CD14-positive monocyte (primary cell): ENCODE measurements at regions not wholly inside any gene's neighbourhood (a gene's known extent, or its start where the extent isn't known, plus 50 kb on each side); places are given as distances from the start of the nearest gene placed in this dataset.

Experiments used
- DNase-seq, 3 donors: peaks; one replicate each; pipeline ENCODE4 v3.0.0-alpha.2; 2011 to 2022
- H2AFZ ChIP-seq: 2 replicates; pipeline ENCODE4 v1.6.0; 2012; ENCODE audit warnings: mild to moderate bottlenecking, low read depth, low read length, inconsistent platforms; ENCODE audit not compliant: insufficient read depth, poor library complexity, severe bottlenecking
- H3K27ac ChIP-seq, 2 donors: 1 replicate in 1 of 2; 2 replicates in 1 of 2; pipeline ENCODE4 v1.5.1; 2012 to 2013; ENCODE audit warnings: low read length in 2 of 2, control low read depth in 1 of 2, inconsistent platforms in 1 of 2, low read depth in 1 of 2, mild to moderate bottlenecking in 1 of 2
- H3K27me3 ChIP-seq, 2 donors: one replicate each; pipeline versions ENCODE4 v1.6.0 to v1.6.1; 2011 to 2013; ENCODE audit warnings: low read length in 2 of 2; ENCODE audit not compliant: control insufficient read depth in 2 of 2, insufficient read depth in 2 of 2
- H3K36me3 ChIP-seq, 2 donors: replicated peaks in 1 of 2; 1 replicate in 1 of 2; 2 replicates in 1 of 2; pipeline versions ENCODE4 v1.5.1 to v1.6.1; 2012 to 2013; ENCODE audit warnings: low read length in 2 of 2, control low read depth in 1 of 2, inconsistent platforms in 1 of 2, mild to moderate bottlenecking in 1 of 2; ENCODE audit not compliant: insufficient read depth in 2 of 2, control insufficient read depth in 1 of 2
- H3K4me1 ChIP-seq, 2 donors: 1 replicate in 1 of 2; 2 replicates in 1 of 2; pipeline versions ENCODE4 v1.5.1 to v1.6.1; 2012 to 2013; ENCODE audit warnings: low read length in 2 of 2, control low read depth in 1 of 2, inconsistent platforms in 1 of 2, mild to moderate bottlenecking in 1 of 2, moderate library complexity in 1 of 2; ENCODE audit not compliant: insufficient read depth in 2 of 2, control insufficient read depth in 1 of 2
- H3K4me2 ChIP-seq: replicated peaks from 2 replicates; pipeline ENCODE3; 2012; ENCODE audit warnings: low read length, moderate library complexity, mild to moderate bottlenecking; ENCODE audit not compliant: poor library complexity, severe bottlenecking; ENCODE audit errors: extremely low read depth
- H3K4me3 ChIP-seq, 3 experiments: fragments of 200-600 bp in 1 of 3; sonication (generic) in 1 of 3; replicated peaks in 1 of 3; 1 replicate in 2 of 3; 2 replicates in 1 of 3; pipeline ENCODE4 v1.5.1; 2011 to 2013; ENCODE audit warnings: low read length in 3 of 3, mild to moderate bottlenecking in 3 of 3, control low read depth in 2 of 3, low read depth in 2 of 3, inconsistent platforms in 1 of 3, moderate library complexity in 1 of 3
- H3K79me2 ChIP-seq: 2 replicates; pipeline ENCODE4 v1.6.0; 2012; ENCODE audit warnings: mild to moderate bottlenecking, control low read depth, inconsistent platforms, low read length, moderate library complexity; ENCODE audit not compliant: insufficient read depth
- H3K9ac ChIP-seq: 2 replicates; pipeline ENCODE4 v1.6.0; 2017; ENCODE audit warnings: low read length, mild to moderate bottlenecking; ENCODE audit not compliant: insufficient read depth, poor library complexity, severe bottlenecking
- H3K9me3 ChIP-seq, 2 donors: replicated peaks in 1 of 2; 1 replicate in 1 of 2; 2 replicates in 1 of 2; pipeline versions ENCODE4 v1.5.1 to v1.6.1; 2012 to 2013; ENCODE audit warnings: low read length in 2 of 2, control low read depth in 1 of 2; ENCODE audit not compliant: control insufficient read depth in 1 of 2, insufficient read depth in 1 of 2
- H4K20me1 ChIP-seq: 2 replicates; pipeline ENCODE4 v1.6.0; 2012; ENCODE audit warnings: mild to moderate bottlenecking, low read length, control low read depth, moderate library complexity; ENCODE audit not compliant: insufficient read depth
- H3K27ac Mint-ChIP-seq, 7 donors: one replicate each; pipeline ENCODE4 v1.8.0; 2020; ENCODE audit warnings: mild to moderate bottlenecking in 7 of 7, mixed read lengths in 7 of 7, moderate library complexity in 6 of 7, inconsistent platforms in 2 of 7
- H3K27me3 Mint-ChIP-seq, 3 donors: one replicate each; pipeline ENCODE4 v1.8.0; 2021 to 2022; ENCODE audit warnings: low read depth in 3 of 3, mild to moderate bottlenecking in 3 of 3, mixed read lengths in 3 of 3, moderate library complexity in 3 of 3, inconsistent platforms in 1 of 3
- H3K36me3 Mint-ChIP-seq, 2 donors: one replicate each; pipeline ENCODE4 v1.8.0; 2020; ENCODE audit warnings: mixed read lengths in 2 of 2, inconsistent platforms in 1 of 2, mild to moderate bottlenecking in 1 of 2
- H3K4me1 Mint-ChIP-seq: one replicate; pipeline ENCODE4 v1.8.0; 2020; ENCODE audit warnings: mild to moderate bottlenecking, mixed read lengths
- H3K4me3 Mint-ChIP-seq, 2 donors: one replicate each; pipeline ENCODE4 v1.8.0; 2020; ENCODE audit warnings: mild to moderate bottlenecking in 2 of 2, mixed read lengths in 2 of 2, moderate library complexity in 1 of 2
- H3K9me3 Mint-ChIP-seq, 7 donors: one replicate each; pipeline ENCODE4 v1.8.0; 2020 to 2022; ENCODE audit warnings: mixed read lengths in 7 of 7, mild to moderate bottlenecking in 6 of 7, moderate library complexity in 6 of 7, inconsistent platforms in 2 of 7
- CTCF ChIP-seq: fragments of 200-600 bp; IDR thresholded peaks from one replicate; pipeline ENCODE4 v1.8.0; 2022; ENCODE audit warnings: antibody characterized with exemption, mild to moderate bottlenecking
- WGBS: methylation state at CpG from one replicate; pipeline ENCODE4 v1.1.5; 2013; ENCODE audit warnings: missing lambda C conversion rate; ENCODE audit not compliant: insufficient coverage; 5-methylcytosine and 5-hydroxymethylcytosine counted together
- intact Hi-C, 2 donors: fragments of 100-400 bp; cut with micrococcal nuclease; formaldehyde crosslinking; loops; one replicate each; pipeline versions ENCODE4 v1.15.0 to v1.15.1; 2023

- intact Hi-C loops = no loop called here
- Histone ChIP-seq H3K4me2 (no peak overlapping the region), H3K4me3 (no peak overlapping the region), H3K27me3 (no peaks in the 10 kb centered on the region), H3K79me2 (no peaks in the 10 kb centered on the region), H3K4me1 (no peaks in the 10 kb centered on the region), H3K9me3 (no peaks in the 10 kb centered on the region), H3K9ac (no peak overlapping the region), H4K20me1 (no peaks in the 10 kb centered on the region), H2AFZ (no peak overlapping the region), H3K36me3 (no peaks in the 10 kb centered on the region), H3K27ac (no peak overlapping the region)
- peaks cover 0 to 20% (median 5%) of the 10 kb centered on the region in 3 donors for H3K27me3 Mint-ChIP-seq
- H3K27ac Mint-ChIP-seq = no peak overlapping the region
- WGBS = 57% methylated on average over 12 of the region's 17 CpGs
- TF ChIP-seq CTCF = no peak
- no peaks in the 10 kb centered on the region for H3K4me1 Mint-ChIP-seq
- no peaks in the 10 kb centered on the region for H3K36me3 Mint-ChIP-seq
- no peak overlapping the region for H3K4me3 Mint-ChIP-seq
- no peak for DNase-seq
- H3K9me3 Mint-ChIP-seq = peaks cover 0 to 7% (median 0%) of the 10 kb centered on the region in 7 donors
These were observed 365.6 kb downstream of the BCL11B start for GRCh38 chr14:98906123-98906995.

GRCh38 chr14:98907271-98907670 is 364.7 kb downstream of the BCL11B start:
- peaks cover 0 to 26% (median 8%) of the 10 kb centered on the region in 3 donors for H3K27me3 Mint-ChIP-seq
- H3K79me2 ChIP-seq = no peaks in the 10 kb centered on the region
- no peaks in the 10 kb centered on the region for H3K36me3 ChIP-seq
- intact Hi-C loops = no loop called here
- no peak overlapping the region for H3K9ac ChIP-seq
- peaks cover 0 to 5% (median 0%) of the 10 kb centered on the region in 7 donors for H3K9me3 Mint-ChIP-seq
- H3K27me3 ChIP-seq = no peaks in the 10 kb centered on the region
- no peak overlapping the region for H3K4me3 Mint-ChIP-seq
- no peaks in the 10 kb centered on the region for H4K20me1 ChIP-seq
- 72% methylated on average over 3 of the region's 5 CpGs for WGBS
- H3K27ac ChIP-seq = no peak overlapping the region
- no peaks in the 10 kb centered on the region for H3K4me1 Mint-ChIP-seq
- no peak for TF ChIP-seq CTCF
- no peak for DNase-seq
- H3K9me3 ChIP-seq = no peaks in the 10 kb centered on the region
- H3K27ac Mint-ChIP-seq = no peak overlapping the region
- H3K4me1 ChIP-seq = no peaks in the 10 kb centered on the region
- no peak overlapping the region for H2AFZ ChIP-seq
- no peak overlapping the region for H3K4me3 ChIP-seq
- no peaks in the 10 kb centered on the region for H3K36me3 Mint-ChIP-seq
- no peak overlapping the region for H3K4me2 ChIP-seq
